Transverse colon (tissue), 4 donors: ENCODE measurements at regions not wholly inside any gene's neighbourhood (a gene's known extent, or its start where the extent isn't known, plus 50 kb on each side); places are given as distances from the start of the nearest gene placed in this dataset.

ENCODE experiments used
- DNase-seq: peaks from one replicate; pipeline ENCODE4 v3.0.0-alpha.2; 2019
- H3K27ac ChIP-seq, 4 donors: fragments of 200-600 bp; sonication (generic); 2 replicates each; pipeline ENCODE4 v1.5.1; 2016 to 2018; ENCODE audit warnings: inconsistent platforms in 4 of 4
- H3K27me3 ChIP-seq: fragments of 200-600 bp; sonication (generic); 2 replicates; pipeline ENCODE4 v1.5.1; 2017; ENCODE audit warnings: inconsistent platforms
- H3K36me3 ChIP-seq, 4 donors: fragments of 200-600 bp; sonication (generic); 2 replicates each; pipeline ENCODE4 v1.5.1; 2017 to 2019; ENCODE audit warnings: inconsistent platforms in 4 of 4
- H3K4me1 ChIP-seq, 4 donors: fragments of 200-600 bp; sonication (generic); 2 replicates each; pipeline ENCODE4 v1.5.1; 2017 to 2020; ENCODE audit warnings: inconsistent platforms in 4 of 4
- H3K4me3 ChIP-seq, 4 donors: fragments of 200-600 bp; sonication (generic); 1 replicate in 1 of 4; 2 replicates in 3 of 4; pipeline versions ENCODE4 v1.5.1 to v1.6.1; 2017 to 2019; ENCODE audit warnings: inconsistent platforms in 4 of 4
- H3K9me3 ChIP-seq, 2 donors: fragments of 200-600 bp; sonication (generic); 2 replicates each; pipeline ENCODE4 v1.5.1; 2017 to 2019; ENCODE audit warnings: inconsistent platforms in 2 of 2
- EP300 ChIP-seq: sonication (generic); formaldehyde crosslinking; IDR thresholded peaks from one replicate; pipeline ENCODE4 v1.6.1; 2017; ENCODE audit warnings: antibody characterized with exemption, low read depth
- POLR2A ChIP-seq: fragments of 450-650 bp; IDR thresholded peaks from one replicate; pipeline ENCODE4 v1.6.1; 2016; ENCODE audit warnings: antibody characterized with exemption, mild to moderate bottlenecking, moderate library complexity
- POLR2AphosphoS5 ChIP-seq, 3 donors: sonication (generic); formaldehyde crosslinking; IDR thresholded peaks; one replicate each; pipeline ENCODE4 v1.6.1; 2016; ENCODE audit warnings: antibody characterized with exemption in 3 of 3
- WGBS, 2 donors: methylation state at CpG; one replicate each; pipeline ENCODE4 v1.1.5; 2018; ENCODE audit warnings: low coverage in 1 of 2; 5-methylcytosine and 5-hydroxymethylcytosine counted together
- in situ Hi-C, 4 donors: fragments of 200-750 bp; cut with MboI; loops; one replicate each; pipeline versions ENCODE4 v1.15.0 to v1.15.1; 2017; ENCODE audit warnings: low sequenced_read_pairs in 3 of 4, low pct_ligation_motif_present in 1 of 4, low pct_unique_long_range_greater_than_20kb in 1 of 4
- intact Hi-C: fragments of 100-400 bp; cut with DNase I; formaldehyde crosslinking; loops from one replicate; pipeline ENCODE4 v1.15.1; 2023; ENCODE audit warnings: low total_unique reads
- TF ChIP-seq, protein P1 (sequence below), 5 experiments: fragments of 200-600 bp in 3 of 5; fragments of 450-650 bp in 2 of 5; sonication (generic) in 3 of 5; IDR thresholded peaks; 1 replicate in 2 of 5; 2 replicates in 3 of 5; pipeline ENCODE4 v1.5.1; 2016 to 2017; ENCODE audit warnings: antibody characterized with exemption in 5 of 5, inconsistent platforms in 3 of 5, mild to moderate bottlenecking in 2 of 5, moderate library complexity in 1 of 5

- Histone ChIP-seq H3K27ac (no peak overlapping the region), H3K9me3 (no peaks in the 10 kb centered on the region), H3K36me3 (no peaks in the 10 kb centered on the region), H3K4me3 (no peak overlapping the region), H3K27me3 (no peaks in the 10 kb centered on the region), H3K4me1 (no peaks in the 10 kb centered on the region)
- TF ChIP-seq POLR2AphosphoS5 (IDR thresholded peaks at IDR 0.05) (no peak), EP300 (no peak), POLR2A (no peak)
- TF ChIP-seq, protein P1, sequence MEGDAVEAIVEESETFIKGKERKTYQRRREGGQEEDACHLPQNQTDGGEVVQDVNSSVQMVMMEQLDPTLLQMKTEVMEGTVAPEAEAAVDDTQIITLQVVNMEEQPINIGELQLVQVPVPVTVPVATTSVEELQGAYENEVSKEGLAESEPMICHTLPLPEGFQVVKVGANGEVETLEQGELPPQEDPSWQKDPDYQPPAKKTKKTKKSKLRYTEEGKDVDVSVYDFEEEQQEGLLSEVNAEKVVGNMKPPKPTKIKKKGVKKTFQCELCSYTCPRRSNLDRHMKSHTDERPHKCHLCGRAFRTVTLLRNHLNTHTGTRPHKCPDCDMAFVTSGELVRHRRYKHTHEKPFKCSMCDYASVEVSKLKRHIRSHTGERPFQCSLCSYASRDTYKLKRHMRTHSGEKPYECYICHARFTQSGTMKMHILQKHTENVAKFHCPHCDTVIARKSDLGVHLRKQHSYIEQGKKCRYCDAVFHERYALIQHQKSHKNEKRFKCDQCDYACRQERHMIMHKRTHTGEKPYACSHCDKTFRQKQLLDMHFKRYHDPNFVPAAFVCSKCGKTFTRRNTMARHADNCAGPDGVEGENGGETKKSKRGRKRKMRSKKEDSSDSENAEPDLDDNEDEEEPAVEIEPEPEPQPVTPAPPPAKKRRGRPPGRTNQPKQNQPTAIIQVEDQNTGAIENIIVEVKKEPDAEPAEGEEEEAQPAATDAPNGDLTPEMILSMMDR (IDR thresholded peaks at IDR 0.05): no peak
- in situ Hi-C loops: no loop called here
- intact Hi-C loops: no loop called here
- no peak for DNase-seq
Measured at GRCh38 chr1:188314557-188315137, 1485.9 kb downstream of the PLA2G4A start.

- Histone ChIP-seq H3K27ac (no peak overlapping the region), H3K36me3 (no peaks in the 10 kb centered on the region), H3K27me3 (no peaks in the 10 kb centered on the region), H3K4me3 (no peak overlapping the region), H3K9me3 (no peaks in the 10 kb centered on the region), H3K4me1 (no peaks in the 10 kb centered on the region)
- in situ Hi-C loops: no loop called here
- no peak for DNase-seq
- intact Hi-C loops: no loop called here
- no peak for TF ChIP-seq POLR2A
- TF ChIP-seq EP300: no peak
- TF ChIP-seq, protein P1 (IDR thresholded peaks at IDR 0.05): no peak
- TF ChIP-seq POLR2AphosphoS5 (IDR thresholded peaks at IDR 0.05): no peak
Measured at GRCh38 chr1:188317894-188318293, 1489.1 kb downstream of the PLA2G4A start.

DNA sequence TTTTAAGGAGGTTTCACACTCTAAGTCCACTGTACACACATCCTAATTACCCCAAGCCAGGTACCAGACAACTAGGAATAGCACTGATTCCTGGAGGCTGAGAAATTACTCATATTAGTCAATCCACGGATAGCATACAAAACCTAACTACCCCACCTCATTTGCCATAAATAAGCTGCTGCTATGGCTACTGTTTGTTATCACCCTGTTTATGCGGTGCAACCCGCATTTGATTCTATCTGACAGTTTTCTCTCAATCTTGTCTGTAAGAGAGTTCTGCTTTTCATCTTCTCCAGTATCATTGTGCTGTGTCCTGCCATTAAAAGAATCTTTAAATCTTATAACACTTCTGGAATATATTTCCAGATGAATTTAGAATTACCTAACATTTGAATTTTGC, 1496.5 kb downstream of the PLA2G4A start:
- Histone ChIP-seq H3K4me1 (no peaks in the 10 kb centered on the region), H3K27me3 (no peaks in the 10 kb centered on the region), H3K9me3 (no peaks in the 10 kb centered on the region), H3K36me3 (no peaks in the 10 kb centered on the region), H3K4me3 (no peak overlapping the region), H3K27ac (no peak overlapping the region)
- TF ChIP-seq EP300 (no peak), POLR2A (no peak), POLR2AphosphoS5 (IDR thresholded peaks at IDR 0.05) (no peak)
- in situ Hi-C loops (no loop called here), intact Hi-C loops (no loop called here)
- DNase-seq: no peak
- 81 to 92% methylated on average over 3 of the region's 3 CpGs for WGBS, 2 donors

DNA sequence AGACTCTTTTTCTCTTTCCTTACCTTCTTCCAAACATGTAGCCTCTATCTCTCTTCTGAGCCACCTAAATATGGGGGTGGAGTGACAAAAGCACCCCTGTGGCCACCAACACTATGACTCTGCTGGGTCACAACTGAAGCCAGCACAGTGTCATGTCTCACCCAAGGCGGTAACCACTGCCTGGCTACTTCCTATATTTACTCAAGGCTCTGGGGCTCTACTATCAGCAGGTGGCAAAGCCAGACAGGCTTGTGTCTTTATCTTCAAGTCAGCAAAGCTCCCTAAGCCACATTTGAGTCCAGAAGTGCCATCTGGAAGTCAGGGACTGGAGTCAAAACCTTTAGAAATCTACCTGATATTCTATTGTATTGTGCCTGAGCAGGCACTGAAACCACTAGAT, 1515.2 kb downstream of the PLA2G4A start:
- no peak for TF ChIP-seq EP300
- TF ChIP-seq, protein P1 (IDR thresholded peaks at IDR 0.05): no peak
- Histone ChIP-seq H3K9me3 (no peaks in the 10 kb centered on the region), H3K4me3 (no peak overlapping the region), H3K4me1 (no peaks in the 10 kb centered on the region), H3K36me3 (no peaks in the 10 kb centered on the region), H3K27ac (no peak overlapping the region), H3K27me3 (no peaks in the 10 kb centered on the region)
- intact Hi-C loops: no loop called here
- no peak for DNase-seq
- in situ Hi-C loops: no loop called here
- WGBS, 2 donors: 23% methylated on average over 1 of the region's 1 CpG; no CpG with 5 or more reads in 1 of the 2 donors

DNA sequence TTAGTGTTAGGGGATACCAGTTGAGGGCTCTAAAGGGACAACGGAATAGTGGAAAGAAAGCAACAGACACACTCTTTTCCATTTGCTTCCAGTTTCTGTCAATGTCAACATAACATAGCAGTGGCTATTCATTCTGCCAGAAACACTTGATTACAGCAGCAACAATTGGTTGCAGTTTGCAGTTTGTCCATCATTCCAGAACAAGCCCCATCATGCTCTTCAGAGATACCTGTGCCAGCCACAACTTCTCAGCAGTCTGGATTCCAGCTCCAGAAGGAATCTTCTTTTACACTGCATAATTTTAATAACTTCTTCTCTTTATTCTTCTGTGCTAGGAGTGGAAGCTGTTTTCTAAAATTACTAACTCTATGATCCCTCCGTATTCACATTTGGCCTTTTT, 1521.4 kb downstream of the PLA2G4A start:
- Histone ChIP-seq H3K4me1 (no peaks in the 10 kb centered on the region), H3K9me3 (no peaks in the 10 kb centered on the region), H3K27me3 (no peaks in the 10 kb centered on the region), H3K4me3 (no peak overlapping the region), H3K27ac (no peak overlapping the region), H3K36me3 (no peaks in the 10 kb centered on the region)
- no peak for TF ChIP-seq POLR2A
- TF ChIP-seq EP300: no peak
- TF ChIP-seq, protein P1 (IDR thresholded peaks at IDR 0.05): no peak
- no peak for TF ChIP-seq POLR2AphosphoS5 (IDR thresholded peaks at IDR 0.05)
- in situ Hi-C loops (no loop called here), intact Hi-C loops (no loop called here)
- no peak for DNase-seq
- 82 to 90% methylated on average over 2 of the region's 2 CpGs for WGBS, 2 donors
